ENCODE measurements at regions not wholly inside any gene's neighbourhood (a gene's known extent, or its start where the extent isn't known, plus 50 kb on each side); places are given as distances from the start of the nearest gene placed in this dataset.

DNA sequence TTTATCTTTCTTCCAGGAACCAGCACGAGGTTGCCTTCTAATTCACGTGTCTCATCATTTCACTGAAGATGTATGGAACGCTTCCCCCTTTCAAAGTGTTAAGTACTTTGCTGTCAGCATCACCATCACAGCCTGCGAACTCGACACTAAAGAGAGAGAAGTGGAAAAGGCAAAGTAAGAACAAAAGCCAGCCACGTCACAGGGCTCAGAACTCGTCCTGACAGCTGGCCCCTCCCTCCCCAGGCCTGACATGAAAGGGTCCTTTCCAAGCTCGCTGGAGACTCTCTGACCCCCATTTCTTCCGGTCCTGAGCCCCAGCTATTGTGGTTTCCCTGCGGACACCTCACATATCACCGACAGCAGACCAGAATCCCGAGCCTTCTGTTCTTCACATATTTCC is 177.8 kb upstream of the NTM start:
- Histone ChIP-seq H3K27ac (ENCODE audit: low read depth, low read length) (no peak overlapping the region), H3K9me2 (replicated peaks; ENCODE audit: insufficient read depth, low read length) (no peaks in the 10 kb centered on the region), H3K9ac (ENCODE audit: low read length) (no peak overlapping the region), H3K9me3 (ENCODE audit: insufficient read depth, low read length) (no peaks in the 10 kb centered on the region), H3K4me2 (ENCODE audit: low read depth, low read length, poor library complexity, severe bottlenecking) (no peak overlapping the region), H4K20me1 (ENCODE audit: low read depth, low read length) (no peaks in the 10 kb centered on the region), H3K27me3 (ENCODE audit: low read length) (no peaks in the 10 kb centered on the region), H3F3A (ENCODE audit: insufficient read depth) (no peaks in the 10 kb centered on the region), H2AFZ (ENCODE audit: low read depth, low read length, severe bottlenecking) (no peak overlapping the region), H3K36me3 (ENCODE audit: low read length) (no peaks in the 10 kb centered on the region), H3K4me3 (ENCODE audit: insufficient read depth, low read length, poor library complexity, severe bottlenecking) (no peak overlapping the region), H3K79me2 (ENCODE audit: insufficient read depth, low read length) (no peaks in the 10 kb centered on the region)
- TF ChIP-seq EZH2phosphoT487 (conservative IDR thresholded peaks at IDR 0.05; ENCODE audit: low read length): no peak
- TF ChIP-seq, protein P1, sequence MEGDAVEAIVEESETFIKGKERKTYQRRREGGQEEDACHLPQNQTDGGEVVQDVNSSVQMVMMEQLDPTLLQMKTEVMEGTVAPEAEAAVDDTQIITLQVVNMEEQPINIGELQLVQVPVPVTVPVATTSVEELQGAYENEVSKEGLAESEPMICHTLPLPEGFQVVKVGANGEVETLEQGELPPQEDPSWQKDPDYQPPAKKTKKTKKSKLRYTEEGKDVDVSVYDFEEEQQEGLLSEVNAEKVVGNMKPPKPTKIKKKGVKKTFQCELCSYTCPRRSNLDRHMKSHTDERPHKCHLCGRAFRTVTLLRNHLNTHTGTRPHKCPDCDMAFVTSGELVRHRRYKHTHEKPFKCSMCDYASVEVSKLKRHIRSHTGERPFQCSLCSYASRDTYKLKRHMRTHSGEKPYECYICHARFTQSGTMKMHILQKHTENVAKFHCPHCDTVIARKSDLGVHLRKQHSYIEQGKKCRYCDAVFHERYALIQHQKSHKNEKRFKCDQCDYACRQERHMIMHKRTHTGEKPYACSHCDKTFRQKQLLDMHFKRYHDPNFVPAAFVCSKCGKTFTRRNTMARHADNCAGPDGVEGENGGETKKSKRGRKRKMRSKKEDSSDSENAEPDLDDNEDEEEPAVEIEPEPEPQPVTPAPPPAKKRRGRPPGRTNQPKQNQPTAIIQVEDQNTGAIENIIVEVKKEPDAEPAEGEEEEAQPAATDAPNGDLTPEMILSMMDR (IDR thresholded peaks at IDR 0.05; ENCODE audit: insufficient read depth, low read length, poor library complexity, severe bottlenecking): no peak

DNA sequence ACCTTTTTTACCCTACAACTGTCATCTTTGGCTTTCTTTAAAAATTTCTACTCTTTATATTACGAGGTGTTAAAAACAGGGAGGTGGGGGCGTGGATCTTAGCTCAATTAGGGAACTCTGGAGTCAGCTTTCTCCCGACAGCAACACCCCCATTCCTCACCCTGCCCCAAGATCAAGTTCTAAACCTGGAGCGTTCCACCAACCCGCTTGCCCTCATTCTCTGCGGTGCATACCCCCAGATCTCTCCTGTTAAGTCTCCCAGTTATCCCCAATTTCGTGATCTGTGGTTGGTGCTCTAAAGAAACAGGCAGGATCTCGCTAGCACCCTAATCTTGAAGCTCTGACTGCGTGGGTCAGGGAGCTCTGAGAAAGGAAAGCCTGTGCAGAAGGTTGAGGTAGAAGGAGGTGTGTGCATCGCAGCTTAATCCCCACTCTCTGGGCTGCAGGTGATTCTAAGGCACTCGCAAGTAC is 177.3 kb upstream of the NTM start:
- no peak for TF ChIP-seq EZH2phosphoT487 (conservative IDR thresholded peaks at IDR 0.05; ENCODE audit: low read length)
- TF ChIP-seq, protein P1 (IDR thresholded peaks at IDR 0.05; ENCODE audit: insufficient read depth, low read length, poor library complexity, severe bottlenecking): no peak
- H4K20me1 ChIP-seq (ENCODE audit: low read depth, low read length): no peaks in the 10 kb centered on the region
- no peaks in the 10 kb centered on the region for H3K36me3 ChIP-seq (ENCODE audit: low read length)
- no peak overlapping the region for H2AFZ ChIP-seq (ENCODE audit: low read depth, low read length, severe bottlenecking)
- H3K27me3 ChIP-seq (ENCODE audit: low read length): no peaks in the 10 kb centered on the region
- H3K4me3 ChIP-seq (ENCODE audit: insufficient read depth, low read length, poor library complexity, severe bottlenecking): no peak overlapping the region
- no peak overlapping the region for H3K27ac ChIP-seq (ENCODE audit: low read depth, low read length)
- H3K4me2 ChIP-seq (ENCODE audit: low read depth, low read length, poor library complexity, severe bottlenecking): no peak overlapping the region
- H3K9ac ChIP-seq (ENCODE audit: low read length): no peak overlapping the region
- no peaks in the 10 kb centered on the region for H3F3A ChIP-seq (ENCODE audit: insufficient read depth)
- H3K9me3 ChIP-seq (ENCODE audit: insufficient read depth, low read length): no peaks in the 10 kb centered on the region
- H3K9me2 ChIP-seq (replicated peaks; ENCODE audit: insufficient read depth, low read length): no peaks in the 10 kb centered on the region
- no peaks in the 10 kb centered on the region for H3K79me2 ChIP-seq (ENCODE audit: insufficient read depth, low read length)

DNA sequence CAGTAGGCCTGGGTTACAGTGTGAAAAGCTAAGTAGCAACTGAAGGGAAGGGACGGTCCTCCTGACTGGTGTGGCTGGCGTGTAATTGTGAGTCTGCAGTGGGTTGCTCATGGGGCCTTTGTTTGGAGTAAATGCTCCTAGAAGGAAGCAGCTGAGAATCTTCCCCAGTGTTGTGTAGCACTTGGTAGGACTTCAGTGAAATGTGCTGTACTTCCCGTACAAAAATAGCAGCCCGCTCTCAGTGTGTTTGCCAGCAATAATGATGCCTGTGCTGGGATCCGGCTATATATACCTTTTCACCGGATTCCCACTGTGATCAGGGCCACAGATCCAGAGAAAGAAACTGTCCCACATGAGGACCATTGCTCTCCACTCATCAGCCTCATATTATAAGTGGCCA is 175.7 kb upstream of the NTM start:
- H3K9ac ChIP-seq (ENCODE audit: low read length): no peak overlapping the region
- no peaks in the 10 kb centered on the region for H3K27me3 ChIP-seq (ENCODE audit: low read length)
- no peak overlapping the region for H2AFZ ChIP-seq (ENCODE audit: low read depth, low read length, severe bottlenecking)
- H3K9me3 ChIP-seq (ENCODE audit: insufficient read depth, low read length): no peaks in the 10 kb centered on the region
- H3K4me2 ChIP-seq (ENCODE audit: low read depth, low read length, poor library complexity, severe bottlenecking): no peak overlapping the region
- H3K36me3 ChIP-seq (ENCODE audit: low read length): no peaks in the 10 kb centered on the region
- no peak overlapping the region for H3K4me3 ChIP-seq (ENCODE audit: insufficient read depth, low read length, poor library complexity, severe bottlenecking)
- no peak overlapping the region for H3K27ac ChIP-seq (ENCODE audit: low read depth, low read length)
- TF ChIP-seq, protein P1 (IDR thresholded peaks at IDR 0.05; ENCODE audit: insufficient read depth, low read length, poor library complexity, severe bottlenecking): no peak
- TF ChIP-seq EZH2phosphoT487 (conservative IDR thresholded peaks at IDR 0.05; ENCODE audit: low read length): no peak
- H3K79me2 ChIP-seq (ENCODE audit: insufficient read depth, low read length): no peaks in the 10 kb centered on the region
- no peaks in the 10 kb centered on the region for H4K20me1 ChIP-seq (ENCODE audit: low read depth, low read length)
- H3K9me2 ChIP-seq (replicated peaks; ENCODE audit: insufficient read depth, low read length): no peaks in the 10 kb centered on the region
- no peaks in the 10 kb centered on the region for H3F3A ChIP-seq (ENCODE audit: insufficient read depth)

Data from SU-DHL-6 (cell line).